HepG2 (cell line): ENCODE measurements at regions not wholly inside any gene's neighbourhood (a gene's known extent, or its start where the extent isn't known, plus 50 kb on each side); places are given as distances from the start of the nearest gene placed in this dataset.

Experiments used
- ATAC-seq: fragments of 200-7000 bp; cut with Tn5 transposase; 3 replicates; pipeline ENCODE4 v1.9.1; 2020; ENCODE audit warnings: mild to moderate bottlenecking, moderate library complexity
- BruUV-seq: library from RNA; stranded (reverse); fragments of 400-500 nt; replicated peaks from 2 replicates; lab custom pipeline; 2021; lab: Mats Ljungman, UMichigan
- CTCF ChIA-PET: fragments of 300-600 bp; formaldehyde crosslinking; extraction: SDS; loops from one replicate; lab custom pipeline; 2021; ENCODE audit warnings: low total read pairs, inconsistent platforms, low intra/inter-chr PET ratio; lab: Yijun Ruan, JAX
- POLR2A ChIA-PET: fragments of 350-600 bp; sonication (Branson Sonifier 250); formaldehyde crosslinking; loops from one replicate; lab custom pipeline; 2020; ENCODE audit warnings: antibody characterized with exemption, inconsistent platforms; lab: Yijun Ruan, JAX
- DNase-seq: peaks from one replicate; pipeline ENCODE4 v3.0.0-alpha.2; 2015; ENCODE audit warnings: low spot score
- FAIRE-seq: peaks from 3 replicates; lab custom pipeline; 2011; peaks lifted over from hg19 to GRCh38; lab: Jason Lieb, UNC
- H2AFZ ChIP-seq: one replicate; pipeline ENCODE4 v1.6.1; 2011; ENCODE audit warnings: low read length, inconsistent platforms
- H3K27ac ChIP-seq: fragments of 300-600 bp; 3 replicates; pipeline ENCODE4 v1.8.0; 2011; ENCODE audit warnings: mixed run types, mild to moderate bottlenecking, mixed read lengths, low read length, inconsistent platforms; ENCODE audit not compliant: insufficient read depth; ENCODE audit errors: extremely low read length
- H3K27me3 ChIP-seq, 2 experiments: fragments of 200-600 bp in 1 of 2; 2 replicates in 1 of 2; 3 replicates in 1 of 2; pipeline versions ENCODE4 v1.6.0 to v1.8.0; 2011; ENCODE audit warnings: low read length in 2 of 2, mild to moderate bottlenecking in 2 of 2, moderate library complexity in 2 of 2, inconsistent platforms in 1 of 2; ENCODE audit not compliant: insufficient read depth in 2 of 2, control insufficient read depth in 1 of 2
- H3K36me3 ChIP-seq, 2 experiments: fragments of 200-600 bp in 1 of 2; replicated peaks in 1 of 2; 2 replicates in 1 of 2; 3 replicates in 1 of 2; pipeline versions ENCODE4 v1.5.1 to v1.8.0; 2011; ENCODE audit warnings: low read length in 2 of 2, inconsistent platforms in 1 of 2; ENCODE audit not compliant: insufficient read depth in 2 of 2, control insufficient read depth in 1 of 2
- H3K4me1 ChIP-seq: 2 replicates; pipeline ENCODE4 v1.5.1; 2012; ENCODE audit warnings: low read length, inconsistent platforms; ENCODE audit not compliant: insufficient read depth
- H3K4me2 ChIP-seq: 2 replicates; pipeline ENCODE4 v1.6.0; 2011; ENCODE audit warnings: low read depth, low read length, inconsistent platforms
- H3K4me3 ChIP-seq, 3 experiments: fragments of 200-600 bp in 1 of 3; sonication (generic), shearing (Covaris generic) in 1 of 3; replicated peaks in 1 of 3; 2 replicates each; pipeline ENCODE4 v1.5.1; 2011 to 2016; ENCODE audit warnings: low read length in 3 of 3, inconsistent platforms in 2 of 3, low read depth in 2 of 3, mild to moderate bottlenecking in 2 of 3, control low read depth in 1 of 3, mixed read lengths in 1 of 3; ENCODE audit not compliant: insufficient read depth in 1 of 3
- H3K79me2 ChIP-seq: one replicate; pipeline ENCODE4 v1.6.1; 2011; ENCODE audit warnings: low read length, inconsistent platforms; ENCODE audit not compliant: insufficient read depth
- H3K9ac ChIP-seq: 2 replicates; pipeline ENCODE4 v1.6.0; 2011; ENCODE audit warnings: mild to moderate bottlenecking, low read depth, low read length, inconsistent platforms; ENCODE audit not compliant: insufficient read depth
- H3K9me3 ChIP-seq: 2 replicates; pipeline ENCODE4 v1.5.1; 2012; ENCODE audit warnings: mild to moderate bottlenecking, low read length
- H4K20me1 ChIP-seq: 2 replicates; pipeline ENCODE4 v1.6.0; 2011; ENCODE audit warnings: inconsistent platforms, mild to moderate bottlenecking, low read length, moderate library complexity; ENCODE audit not compliant: insufficient read depth
- DDIT3 ChIP-seq: sonication (generic); formaldehyde crosslinking; IDR thresholded peaks from 2 replicates; pipeline ENCODE4 v1.4.0; 2020; ENCODE audit warnings: mild to moderate bottlenecking, missing genetic modification reagents
- E2F2 ChIP-seq: sonication (generic); formaldehyde crosslinking; IDR thresholded peaks from 2 replicates; pipeline ENCODE4 v1.4.0; 2020; ENCODE audit warnings: missing genetic modification reagents, borderline replicate concordance
- EHMT2 ChIP-seq: fragments of 200-600 bp; sonication (generic); IDR thresholded peaks from 2 replicates; pipeline ENCODE4 v1.7.0; 2017; ENCODE audit warnings: antibody characterized with exemption, low read depth, low read length, borderline replicate concordance
- KDM2A ChIP-seq: sonication (generic); formaldehyde crosslinking; IDR thresholded peaks from 2 replicates; pipeline ENCODE4 v1.4.0; 2020; ENCODE audit warnings: low read depth, missing genetic modification reagents, borderline replicate concordance
- MYC ChIP-seq: sonication (generic); formaldehyde crosslinking; IDR thresholded peaks from 2 replicates; pipeline ENCODE4 v1.9.0; 2021; ENCODE audit warnings: missing genetic modification reagents, borderline replicate concordance
- NR2F6 ChIP-seq, 2 experiments: IDR thresholded peaks; 2 replicates each; pipeline ENCODE4 v1.6.1; 2016; ENCODE audit warnings: antibody characterized with exemption in 1 of 2, mild to moderate bottlenecking in 1 of 2
- SP2 ChIP-seq: sonication (generic); formaldehyde crosslinking; IDR thresholded peaks from 2 replicates; pipeline ENCODE4 v1.5.1; 2020; ENCODE audit warnings: mild to moderate bottlenecking, missing genetic modification reagents
- ZBTB1 ChIP-seq: sonication (generic); formaldehyde crosslinking; IDR thresholded peaks from 2 replicates; pipeline ENCODE4 v1.4.0; 2020; ENCODE audit warnings: missing genetic modification reagents, borderline replicate concordance
- ZBTB33 ChIP-seq: sonication (generic); formaldehyde crosslinking; IDR thresholded peaks from 2 replicates; pipeline ENCODE4 v1.4.0; 2020; ENCODE audit warnings: missing genetic modification reagents
- ZBTB8A ChIP-seq: sonication (generic); formaldehyde crosslinking; IDR thresholded peaks from 2 replicates; pipeline ENCODE4 v1.4.0; 2020; ENCODE audit warnings: mild to moderate bottlenecking, low read depth, missing genetic modification reagents, borderline replicate concordance
- ZFP37 ChIP-seq: sonication (generic); formaldehyde crosslinking; IDR thresholded peaks from 2 replicates; pipeline ENCODE4 v1.4.0; 2020; ENCODE audit warnings: missing genetic modification reagents, borderline replicate concordance
- ZFYVE20 ChIP-seq: sonication (generic); formaldehyde crosslinking; IDR thresholded peaks from 2 replicates; pipeline ENCODE4 v1.8.0; 2023; ENCODE audit warnings: low read depth, mild to moderate bottlenecking, moderate library complexity, missing genetic modification reagents, borderline replicate concordance
- ZKSCAN5 ChIP-seq: sonication (generic); formaldehyde crosslinking; IDR thresholded peaks from 2 replicates; pipeline ENCODE4 v1.5.1; 2020; ENCODE audit warnings: mild to moderate bottlenecking, missing genetic modification reagents
- ZNF33B ChIP-seq: sonication (generic); formaldehyde crosslinking; IDR thresholded peaks from 2 replicates; pipeline ENCODE4 v1.5.1; 2020; ENCODE audit warnings: mild to moderate bottlenecking, missing genetic modification reagents
- ZNF382 ChIP-seq: sonication (generic); formaldehyde crosslinking; IDR thresholded peaks from 2 replicates; pipeline ENCODE4 v1.5.0; 2020; ENCODE audit warnings: missing genetic modification reagents, mild to moderate bottlenecking, borderline replicate concordance
- ZNF383 ChIP-seq: sonication (generic); formaldehyde crosslinking; IDR thresholded peaks from 2 replicates; pipeline ENCODE4 v1.4.0; 2020; ENCODE audit warnings: missing genetic modification reagents, mild to moderate bottlenecking, borderline replicate concordance
- ZNF772 ChIP-seq: sonication (generic); formaldehyde crosslinking; IDR thresholded peaks from 2 replicates; pipeline ENCODE4 v1.5.0; 2020; ENCODE audit warnings: mild to moderate bottlenecking, missing genetic modification reagents
- WGBS: methylation state at CpG from one replicate; pipeline ENCODE4 v1.1.6; 2017; ENCODE audit warnings: low lambda C conversion rate; 5-methylcytosine and 5-hydroxymethylcytosine counted together
- in situ Hi-C: cut with HindIII; loops from 2 replicates; pipeline ENCODE4 v1.10.0; 2017; ENCODE audit warnings: low pct_unique_long_range_greater_than_20kb; ENCODE audit not compliant: extremely low pct_ligation_motif_present
- intact Hi-C: fragments of 100-400 bp; cut with micrococcal nuclease; formaldehyde crosslinking; loops from one replicate; pipeline ENCODE4 v1.10.0; 2022; ENCODE audit not compliant: unreplicated experiment

- POLR2A ChIA-PET: no interaction called here
- DNase-seq (no peak), ATAC-seq (no peak), FAIRE-seq (no peak)
- Histone ChIP-seq H3K79me2 (no peaks in the 10 kb centered on the region), H3K27ac (no peak overlapping the region), H3K27me3 (peaks cover 0 to 10% of the 10 kb centered on the region in 2 experiments; a peak in 1 of 5 replicates), H3K36me3 (no peaks in the 10 kb centered on the region), H3K9me3 (no peaks in the 10 kb centered on the region), H3K4me2 (no peak overlapping the region), H4K20me1 (no peaks in the 10 kb centered on the region), H3K4me3 (no peak overlapping the region), H3K4me1 (no peaks in the 10 kb centered on the region), H3K9ac (no peak overlapping the region), H2AFZ (no peak overlapping the region)
- TF ChIP-seq KDM2A (CRISPR knock-in tag) (no peak), ZNF33B (CRISPR knock-in tag) (no peak), NR2F6 (IDR thresholded peaks at IDR 0.05) (no peak), NR2F6 (CRISPR knock-in tag; IDR thresholded peaks at IDR 0.05) (no peak), ZFYVE20 (CRISPR knock-in tag) (no peak)
- in situ Hi-C loops: no loop called here
- intact Hi-C loops: no loop called here
- CTCF ChIA-PET: no interaction called here
- 0% methylated on average over 1 of the region's 1 CpG for WGBS
- BruUV-seq: no TSS peak
Measured at GRCh38 chr12:22932431-22932830, 307.5 kb downstream of the ETNK1 start.

- H2AFZ ChIP-seq: no peak overlapping the region
- no peak overlapping the region for H3K4me3 ChIP-seq
Measured at GRCh38 chr12:22935090-22935489, 310.1 kb downstream of the ETNK1 start.

More at GRCh38 chr12:22935090-22935489, 310.1 kb downstream of the ETNK1 start:
- ChIA-PET POLR2A (no interaction called here), CTCF (no interaction called here)
- Histone ChIP-seq H3K36me3 (no peaks in the 10 kb centered on the region), H3K9ac (no peak overlapping the region), H4K20me1 (no peaks in the 10 kb centered on the region), H3K4me2 (no peak overlapping the region), H3K9me3 (no peaks in the 10 kb centered on the region), H3K27ac (no peak overlapping the region), H3K27me3 (peaks cover 0 to 10% of the 10 kb centered on the region in 2 experiments; a peak in 1 of 5 replicates), H3K79me2 (no peaks in the 10 kb centered on the region), H3K4me1 (no peaks in the 10 kb centered on the region)
- 17% methylated on average over 12 of the region's 12 CpGs for WGBS
- TF ChIP-seq ZBTB33 (no peak), SP2 (CRISPR knock-in tag) (no peak), ZBTB8A (CRISPR knock-in tag) (no peak), DDIT3 (CRISPR knock-in tag) (no peak), ZKSCAN5 (no peak), ZFP37 (CRISPR knock-in tag) (no peak), EHMT2 (no peak), ZNF382 (no peak), E2F2 (CRISPR knock-in tag) (no peak), ZBTB1 (CRISPR knock-in tag) (no peak), MYC (CRISPR knock-in tag) (no peak), ZNF383 (CRISPR knock-in tag) (no peak), ZNF772 (CRISPR knock-in tag) (no peak)
- no peak for ATAC-seq
- no TSS peak for BruUV-seq
- DNase-seq: no peak
- intact Hi-C loops (no loop called here), in situ Hi-C loops (no loop called here)
- no peak for FAIRE-seq
